HCT116 (cell line): ENCODE measurements at regions not wholly inside any gene's neighbourhood (a gene's known extent, or its start where the extent isn't known, plus 50 kb on each side); places are given as distances from the start of the nearest gene placed in this dataset.

ENCODE experiments used
- ATAC-seq: fragments of 200-7000 bp; cut with Tn5 transposase; 2 replicates; pipeline ENCODE4 v1.9.1; 2020; ENCODE audit warnings: mild to moderate bottlenecking, moderate library complexity
- BruUV-seq: library from RNA; stranded (reverse); fragments of 400-500 nt; replicated peaks from 2 replicates; lab custom pipeline; 2021; lab: Mats Ljungman, UMichigan
- CTCF ChIA-PET: fragments of 300-600 bp; sonication (Branson Sonifier 250); formaldehyde crosslinking; loops from one replicate; lab custom pipeline; 2021; ENCODE audit warnings: antibody characterized with exemption; lab: Charles Lee
- POLR2A ChIA-PET: fragments of 300-600, 350-600 bp; sonication (Branson Sonifier 250); formaldehyde crosslinking; loops from one replicate; lab custom pipeline; 2021; ENCODE audit warnings: antibody characterized with exemption; lab: Charles Lee
- RAD21 ChIA-PET, 2 experiments: fragments of 300-600 bp; sonication (Branson Sonifier 250); formaldehyde crosslinking; loops; one replicate each; lab custom pipeline; 2023; ENCODE audit warnings: low total read pairs in 2 of 2; ENCODE audit not compliant: uncharacterized antibody in 2 of 2, unreplicated experiment in 2 of 2, low non-redundant PET in 1 of 2; lab: Charles Lee
- DNase-seq: peaks from one replicate; pipeline ENCODE4 v3.0.0-alpha.2; 2010; ENCODE audit warnings: low read depth, low spot score
- H2AFZ ChIP-seq: fragments of 200-600 bp; shearing (Covaris generic), sonication (generic); 2 replicates; pipeline ENCODE4 v1.6.1; 2017; ENCODE audit warnings: low read depth, mixed run types, mixed read lengths, antibody characterized with exemption, low read length; ENCODE audit not compliant: poor library complexity, severe bottlenecking
- H3K27ac ChIP-seq: 2 replicates; pipeline ENCODE4 v1.5.1; 2012; ENCODE audit warnings: low read depth, low read length
- H3K27me3 ChIP-seq: fragments of 200-600 bp; sonication (generic); 2 replicates; pipeline ENCODE4 v1.6.1; 2016; ENCODE audit warnings: mixed run types, low read length, mixed read lengths; ENCODE audit not compliant: insufficient read depth
- H3K36me3 ChIP-seq, 2 experiments: fragments of 200-500 bp in 1 of 2; fragments of 200-600 bp in 1 of 2; sonication (Bioruptor generic) in 1 of 2; sonication (generic) in 1 of 2; 2 replicates each; pipeline versions ENCODE4 v1.5.1 to v1.6.1; 2014 to 2016; ENCODE audit warnings: low read length in 2 of 2, inconsistent platforms in 1 of 2, mixed read lengths in 1 of 2, mixed run types in 1 of 2; ENCODE audit not compliant: insufficient read depth in 2 of 2, control insufficient read depth in 1 of 2
- H3K4me1 ChIP-seq, 2 experiments: fragments of 200-600 bp in 1 of 2; sonication (generic) in 1 of 2; 2 replicates each; pipeline versions ENCODE4 v1.5.1 to v1.6.1; 2012 to 2017; ENCODE audit warnings: low read length in 2 of 2, inconsistent platforms in 1 of 2, mild to moderate bottlenecking in 1 of 2, mixed read lengths in 1 of 2, mixed run types in 1 of 2, moderate library complexity in 1 of 2; ENCODE audit not compliant: insufficient read depth in 2 of 2, control insufficient read depth in 1 of 2
- H3K4me2 ChIP-seq: fragments of 200-600 bp; sonication (generic); 2 replicates; pipeline ENCODE4 v1.6.1; 2017; ENCODE audit warnings: mixed run types, low read length, mixed read lengths
- H3K4me3 ChIP-seq, 2 experiments: fragments of 200-600 bp in 1 of 2; sonication (generic) in 1 of 2; replicated peaks in 1 of 2; 2 replicates each; pipeline ENCODE4 v1.5.1; 2011 to 2016; ENCODE audit warnings: low read length in 2 of 2, control low read depth in 1 of 2, low read depth in 1 of 2, mild to moderate bottlenecking in 1 of 2, mixed read lengths in 1 of 2, mixed run types in 1 of 2
- H3K79me2 ChIP-seq: fragments of 200-600 bp; sonication (generic); 2 replicates; pipeline ENCODE4 v1.6.1; 2017; ENCODE audit warnings: mild to moderate bottlenecking, mixed run types, low read length, moderate library complexity, mixed read lengths; ENCODE audit not compliant: insufficient read depth
- H3K9ac ChIP-seq: fragments of 200-600 bp; sonication (generic); 2 replicates; pipeline ENCODE4 v1.6.1; 2016; ENCODE audit warnings: low read length, mixed read lengths
- H3K9me2 ChIP-seq: fragments of 200-600 bp; sonication (generic), shearing (Covaris generic); 2 replicates; pipeline ENCODE4 v1.6.1; 2017; ENCODE audit warnings: mixed run types, mild to moderate bottlenecking, moderate library complexity; ENCODE audit not compliant: insufficient read depth
- H3K9me3 ChIP-seq, 2 experiments: fragments of 200-500 bp in 1 of 2; fragments of 200-600 bp in 1 of 2; sonication (Bioruptor generic) in 1 of 2; sonication (generic) in 1 of 2; 2 replicates each; pipeline ENCODE4 v1.6.1; 2014 to 2017; ENCODE audit warnings: low read length in 2 of 2, mixed read lengths in 2 of 2, inconsistent platforms in 1 of 2, low read depth in 1 of 2, mild to moderate bottlenecking in 1 of 2, mixed run types in 1 of 2, moderate library complexity in 1 of 2; ENCODE audit not compliant: control insufficient read depth in 1 of 2, insufficient read depth in 1 of 2
- H4K20me1 ChIP-seq: fragments of 200-600 bp; sonication (generic), shearing (Covaris generic); 2 replicates; pipeline ENCODE4 v1.6.1; 2017; ENCODE audit warnings: mixed run types, mild to moderate bottlenecking, moderate library complexity; ENCODE audit not compliant: insufficient read depth
- ATF3 ChIP-seq: IDR thresholded peaks from 2 replicates; pipeline ENCODE4 v1.6.1; 2012
- CBX3 ChIP-seq: IDR thresholded peaks from 2 replicates; pipeline ENCODE4 v1.6.1; 2012; ENCODE audit warnings: low read depth
- CTCF ChIP-seq, 3 experiments: fragments of 200-600 bp in 1 of 3; sonication (generic) in 1 of 3; IDR thresholded peaks in 2 of 3; conservative IDR thresholded peaks in 1 of 3; 2 replicates each; pipeline ENCODE4 v1.5.1; 2012 to 2017; ENCODE audit warnings: low read depth in 2 of 3, low read length in 2 of 3, antibody characterized with exemption in 1 of 3, borderline replicate concordance in 1 of 3, control low read depth in 1 of 3, mild to moderate bottlenecking in 1 of 3, mixed read lengths in 1 of 3, mixed run types in 1 of 3, moderate library complexity in 1 of 3; ENCODE audit not compliant: insufficient read depth in 1 of 3
- EGR1 ChIP-seq: IDR thresholded peaks from 2 replicates; pipeline ENCODE4 v1.6.1; 2012; ENCODE audit warnings: low read depth
- ELF1 ChIP-seq: IDR thresholded peaks from 2 replicates; pipeline ENCODE4 v1.6.1; 2012; ENCODE audit warnings: low read depth, borderline replicate concordance
- EZH2 ChIP-seq: fragments of 200-600 bp; sonication (generic); IDR thresholded peaks from 2 replicates; pipeline ENCODE4 v1.6.1; 2017; ENCODE audit warnings: antibody characterized with exemption, mixed run types
- EZH2phosphoT487 ChIP-seq: fragments of 200-600 bp; IDR thresholded peaks from 2 replicates; pipeline ENCODE4 v1.6.1; 2018; ENCODE audit warnings: antibody characterized with exemption, borderline replicate concordance
- FOSL1 ChIP-seq: IDR thresholded peaks from 2 replicates; pipeline ENCODE4 v1.6.1; 2012; ENCODE audit warnings: low read depth
- JUND ChIP-seq: IDR thresholded peaks from 2 replicates; pipeline ENCODE4 v1.6.1; 2012
- MAX ChIP-seq: IDR thresholded peaks from 2 replicates; pipeline ENCODE4 v1.6.1; 2012
- POLR2AphosphoS5 ChIP-seq: IDR thresholded peaks from 2 replicates; pipeline ENCODE4 v1.6.1; 2011; ENCODE audit warnings: mild to moderate bottlenecking, low read depth, low read length, moderate library complexity
- RAD21 ChIP-seq: IDR thresholded peaks from 2 replicates; pipeline ENCODE4 v1.6.1; 2012; ENCODE audit warnings: low read depth, mild to moderate bottlenecking
- REST ChIP-seq: IDR thresholded peaks from 2 replicates; pipeline ENCODE4 v1.6.1; 2012; ENCODE audit warnings: low read depth
- SIN3A ChIP-seq: IDR thresholded peaks from 2 replicates; pipeline ENCODE4 v1.6.1; 2012; ENCODE audit warnings: low read depth
- SP1 ChIP-seq: IDR thresholded peaks from 2 replicates; pipeline ENCODE4 v1.6.1; 2012; ENCODE audit warnings: low read depth
- SRF ChIP-seq: IDR thresholded peaks from 2 replicates; pipeline ENCODE4 v1.6.1; 2012; ENCODE audit warnings: low read depth
- TCF7L2 ChIP-seq: IDR thresholded peaks from 2 replicates; pipeline ENCODE4 v1.7.0; 2011; ENCODE audit warnings: borderline replicate concordance, inconsistent platforms; ENCODE audit not compliant: insufficient read depth, insufficient read length; ENCODE audit errors: extremely low read depth
- ZBTB33 ChIP-seq: IDR thresholded peaks from 2 replicates; pipeline ENCODE4 v1.6.1; 2011; ENCODE audit warnings: mild to moderate bottlenecking, low read length, moderate library complexity; ENCODE audit not compliant: insufficient replicate concordance; ENCODE audit errors: extremely low read depth
- ZFX ChIP-seq: fragments of 450-650 bp; IDR thresholded peaks from 2 replicates; pipeline ENCODE4 v1.6.1; 2017
- ZNF274 ChIP-seq: fragments of 200-500 bp; sonication (Bioruptor generic); IDR thresholded peaks from 2 replicates; pipeline ENCODE4 v1.6.1; 2014; ENCODE audit warnings: mild to moderate bottlenecking, low read depth, low read length, inconsistent platforms
- intact Hi-C: fragments of 100-400 bp; cut with micrococcal nuclease; formaldehyde crosslinking; loops from 2 replicates; pipeline ENCODE4 v1.10.0; 2022

GRCh38 chr3:6315906-6316305 is 545.0 kb upstream of the GRM7 start:
- no TSS peak for BruUV-seq
- Histone ChIP-seq H3K79me2 (no peaks in the 10 kb centered on the region), H3K9ac (no peak overlapping the region), H3K4me2 (no peak overlapping the region), H3K27me3 (no peaks in the 10 kb centered on the region), H3K4me3 (no peak overlapping the region), H3K36me3 (no peaks in the 10 kb centered on the region), H2AFZ (no peak overlapping the region), H3K27ac (no peak overlapping the region), H3K4me1 (no peaks in the 10 kb centered on the region), H4K20me1 (no peaks in the 10 kb centered on the region), H3K9me3 (no peaks in the 10 kb centered on the region), H3K9me2 (no peaks in the 10 kb centered on the region)
- RAD21 ChIA-PET: no interaction called here
- no peak for DNase-seq
- ATAC-seq: no peak
- POLR2A ChIA-PET: no interaction called here
- intact Hi-C loops: no loop called here
- CTCF ChIA-PET: no interaction called here
- no peak for TF ChIP-seq TCF7L2
- no peak for TF ChIP-seq CBX3
- no peak for TF ChIP-seq EZH2
- TF ChIP-seq ZBTB33: no peak
- no peak for TF ChIP-seq RAD21
- TF ChIP-seq ZFX: no peak
- no peak for TF ChIP-seq SIN3A
- TF ChIP-seq SP1: no peak
- TF ChIP-seq EZH2phosphoT487: no peak
- TF ChIP-seq SRF: no peak
- TF ChIP-seq JUND: no peak
- TF ChIP-seq EGR1: no peak
- no peak for TF ChIP-seq FOSL1
- no peak for TF ChIP-seq ZNF274
- TF ChIP-seq CTCF (IDR thresholded peaks at IDR 0.05 in 2 of 3, conservative IDR thresholded peaks at IDR 0.05 in 1 of 3; ENCODE audit: borderline replicate concordance in 1 of 3, insufficient read depth in 1 of 3, low read depth in 2 of 3, low read length in 2 of 3): no peak
- no peak for TF ChIP-seq POLR2AphosphoS5
- no peak for TF ChIP-seq ELF1
- TF ChIP-seq ATF3: no peak
- TF ChIP-seq REST: no peak
- no peak for TF ChIP-seq MAX
